Neural cell (in vitro differentiated cells): ENCODE measurements at regions not wholly inside any gene's neighbourhood (a gene's known extent, or its start where the extent isn't known, plus 50 kb on each side); places are given as distances from the start of the nearest gene placed in this dataset.

Experiments used
- H2AFZ ChIP-seq: fragments of 200-600, 300-800 bp; sonication (generic), shearing (Covaris generic); 2 replicates; pipeline ENCODE4 v1.6.0; 2014; ENCODE audit warnings: low read depth, mild to moderate bottlenecking, antibody characterized with exemption, low read length, moderate library complexity
- H3F3A ChIP-seq: fragments of 200-600 bp; shearing (Covaris generic); 2 replicates; pipeline ENCODE4 v1.6.1; 2016; ENCODE audit warnings: mild to moderate bottlenecking, moderate library complexity, mixed read lengths, antibody characterized with exemption, low read length; ENCODE audit not compliant: insufficient read depth, poor library complexity, severe bottlenecking
- H3K27ac ChIP-seq: fragments of 200-600, 300-800 bp; sonication (generic), shearing (Covaris generic); 2 replicates; pipeline ENCODE4 v1.5.1; 2014; ENCODE audit warnings: mild to moderate bottlenecking, low read length, moderate library complexity
- H3K27me3 ChIP-seq: fragments of 300-800, 200-600 bp; sonication (generic), shearing (Covaris generic); 2 replicates; pipeline ENCODE4 v1.6.0; 2014; ENCODE audit warnings: mild to moderate bottlenecking, low read depth, low read length, moderate library complexity; ENCODE audit not compliant: insufficient read depth
- H3K36me3 ChIP-seq: fragments of 300-800, 200-600 bp; sonication (generic), shearing (Covaris generic); 2 replicates; pipeline ENCODE4 v1.5.1; 2014; ENCODE audit warnings: mild to moderate bottlenecking, antibody characterized with exemption, low read length, moderate library complexity; ENCODE audit not compliant: insufficient read depth
- H3K4me2 ChIP-seq: fragments of 300-800, 200-600 bp; sonication (generic), shearing (Covaris generic); 2 replicates; pipeline ENCODE4 v1.6.0; 2014; ENCODE audit warnings: mild to moderate bottlenecking, low read length
- H3K4me3 ChIP-seq: fragments of 300-800, 200-600 bp; sonication (generic), shearing (Covaris generic); 2 replicates; pipeline ENCODE4 v1.5.1; 2014; ENCODE audit warnings: mild to moderate bottlenecking, low read length, moderate library complexity
- H3K79me2 ChIP-seq: fragments of 200-600 bp; shearing (Covaris generic); replicated peaks from 2 replicates; pipeline ENCODE4 v1.6.0; 2014; ENCODE audit warnings: mild to moderate bottlenecking, low read length, moderate library complexity; ENCODE audit not compliant: insufficient read depth
- H3K9ac ChIP-seq: fragments of 300-800, 200-600 bp; sonication (generic), shearing (Covaris generic); 2 replicates; pipeline ENCODE4 v1.6.1; 2016; ENCODE audit warnings: mild to moderate bottlenecking, low read length, mixed read lengths
- H3K9me2 ChIP-seq: fragments of 200-600 bp; shearing (Covaris generic); 2 replicates; pipeline ENCODE4 v1.6.1; 2016; ENCODE audit warnings: mild to moderate bottlenecking, low read length, mixed read lengths; ENCODE audit not compliant: insufficient read depth
- H3K9me3 ChIP-seq: fragments of 200-600, 300-800 bp; sonication (generic), shearing (Covaris generic); 2 replicates; pipeline ENCODE4 v1.6.1; 2016; ENCODE audit warnings: mild to moderate bottlenecking, mixed run types, low read length, moderate library complexity, mixed read lengths
- H4K20me1 ChIP-seq: fragments of 200-600 bp; shearing (Covaris generic); 2 replicates; pipeline ENCODE4 v1.6.1; 2016; ENCODE audit warnings: mild to moderate bottlenecking, mixed run types; ENCODE audit not compliant: insufficient read depth
- EP300 ChIP-seq: fragments of 450-650 bp; conservative IDR thresholded peaks from 2 replicates; pipeline ENCODE4 v1.6.1; 2014; ENCODE audit warnings: antibody characterized with exemption, mild to moderate bottlenecking, moderate library complexity; ENCODE audit not compliant: poor library complexity, severe bottlenecking
- EZH2 ChIP-seq: fragments of 200-600, 300-800 bp; shearing (Covaris generic), sonication (generic); IDR thresholded peaks from 2 replicates; pipeline ENCODE4 v1.6.1; 2014; ENCODE audit warnings: antibody characterized with exemption, low read length, borderline replicate concordance, mild to moderate bottlenecking; ENCODE audit not compliant: insufficient read depth, poor library complexity, severe bottlenecking
- MXI1 ChIP-seq: fragments of 450-650 bp; conservative IDR thresholded peaks from 2 replicates; pipeline ENCODE4 v1.6.1; 2014; ENCODE audit warnings: antibody characterized with exemption, mild to moderate bottlenecking; ENCODE audit not compliant: poor library complexity, severe bottlenecking
- POLR2AphosphoS5 ChIP-seq: IDR thresholded peaks from 2 replicates; pipeline ENCODE4 v1.6.1; 2012
- RAD21 ChIP-seq: fragments of 450-650 bp; conservative IDR thresholded peaks from 2 replicates; pipeline ENCODE4 v1.6.1; 2014; ENCODE audit warnings: antibody characterized with exemption, mild to moderate bottlenecking, moderate library complexity
- SMC3 ChIP-seq: fragments of 450-650 bp; conservative IDR thresholded peaks from 2 replicates; pipeline ENCODE4 v1.6.1; 2014; ENCODE audit warnings: antibody characterized with exemption, mild to moderate bottlenecking, moderate library complexity; ENCODE audit not compliant: poor library complexity
- TAF1 ChIP-seq: IDR thresholded peaks from 2 replicates; pipeline ENCODE4 v1.6.1; 2012; ENCODE audit warnings: low read depth
- TF ChIP-seq, protein P1 (sequence below): IDR thresholded peaks from 2 replicates; pipeline ENCODE4 v1.6.1; 2012; ENCODE audit warnings: borderline replicate concordance
- TF ChIP-seq, protein P2 (sequence below): fragments of 450-650 bp; IDR thresholded peaks from 2 replicates; pipeline ENCODE4 v1.5.1; 2014; ENCODE audit warnings: antibody characterized with exemption, mild to moderate bottlenecking, moderate library complexity; ENCODE audit not compliant: poor library complexity, severe bottlenecking

DNA sequence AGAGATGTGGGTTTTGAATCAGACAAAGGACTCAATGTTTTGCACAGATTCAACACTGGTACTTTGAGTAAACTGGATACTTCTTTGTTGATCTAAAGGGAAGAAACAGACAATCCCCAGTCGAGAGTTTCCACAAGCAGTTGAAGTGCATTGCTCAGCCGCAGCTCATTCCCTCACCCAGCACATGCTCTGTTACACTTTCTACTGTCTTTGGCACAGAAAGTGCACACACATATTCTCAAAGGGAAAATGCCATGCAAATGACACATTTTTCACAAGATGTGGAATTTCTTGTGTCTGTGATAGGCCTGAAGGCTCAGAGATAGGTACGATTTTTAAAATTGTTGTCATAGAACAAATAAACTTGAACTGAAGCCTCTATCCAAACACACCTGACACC lies 258.9 kb upstream of the TRIB2 start:
- no peaks in the 10 kb centered on the region for H3K36me3 ChIP-seq
- TF ChIP-seq POLR2AphosphoS5 (no peak), RAD21 (no peak), TAF1 (no peak), SMC3 (no peak), EZH2 (no peak), EP300 (no peak), MXI1 (no peak)
- TF ChIP-seq, protein P1, sequence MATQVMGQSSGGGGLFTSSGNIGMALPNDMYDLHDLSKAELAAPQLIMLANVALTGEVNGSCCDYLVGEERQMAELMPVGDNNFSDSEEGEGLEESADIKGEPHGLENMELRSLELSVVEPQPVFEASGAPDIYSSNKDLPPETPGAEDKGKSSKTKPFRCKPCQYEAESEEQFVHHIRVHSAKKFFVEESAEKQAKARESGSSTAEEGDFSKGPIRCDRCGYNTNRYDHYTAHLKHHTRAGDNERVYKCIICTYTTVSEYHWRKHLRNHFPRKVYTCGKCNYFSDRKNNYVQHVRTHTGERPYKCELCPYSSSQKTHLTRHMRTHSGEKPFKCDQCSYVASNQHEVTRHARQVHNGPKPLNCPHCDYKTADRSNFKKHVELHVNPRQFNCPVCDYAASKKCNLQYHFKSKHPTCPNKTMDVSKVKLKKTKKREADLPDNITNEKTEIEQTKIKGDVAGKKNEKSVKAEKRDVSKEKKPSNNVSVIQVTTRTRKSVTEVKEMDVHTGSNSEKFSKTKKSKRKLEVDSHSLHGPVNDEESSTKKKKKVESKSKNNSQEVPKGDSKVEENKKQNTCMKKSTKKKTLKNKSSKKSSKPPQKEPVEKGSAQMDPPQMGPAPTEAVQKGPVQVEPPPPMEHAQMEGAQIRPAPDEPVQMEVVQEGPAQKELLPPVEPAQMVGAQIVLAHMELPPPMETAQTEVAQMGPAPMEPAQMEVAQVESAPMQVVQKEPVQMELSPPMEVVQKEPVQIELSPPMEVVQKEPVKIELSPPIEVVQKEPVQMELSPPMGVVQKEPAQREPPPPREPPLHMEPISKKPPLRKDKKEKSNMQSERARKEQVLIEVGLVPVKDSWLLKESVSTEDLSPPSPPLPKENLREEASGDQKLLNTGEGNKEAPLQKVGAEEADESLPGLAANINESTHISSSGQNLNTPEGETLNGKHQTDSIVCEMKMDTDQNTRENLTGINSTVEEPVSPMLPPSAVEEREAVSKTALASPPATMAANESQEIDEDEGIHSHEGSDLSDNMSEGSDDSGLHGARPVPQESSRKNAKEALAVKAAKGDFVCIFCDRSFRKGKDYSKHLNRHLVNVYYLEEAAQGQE = no peak
- TF ChIP-seq, protein P2, sequence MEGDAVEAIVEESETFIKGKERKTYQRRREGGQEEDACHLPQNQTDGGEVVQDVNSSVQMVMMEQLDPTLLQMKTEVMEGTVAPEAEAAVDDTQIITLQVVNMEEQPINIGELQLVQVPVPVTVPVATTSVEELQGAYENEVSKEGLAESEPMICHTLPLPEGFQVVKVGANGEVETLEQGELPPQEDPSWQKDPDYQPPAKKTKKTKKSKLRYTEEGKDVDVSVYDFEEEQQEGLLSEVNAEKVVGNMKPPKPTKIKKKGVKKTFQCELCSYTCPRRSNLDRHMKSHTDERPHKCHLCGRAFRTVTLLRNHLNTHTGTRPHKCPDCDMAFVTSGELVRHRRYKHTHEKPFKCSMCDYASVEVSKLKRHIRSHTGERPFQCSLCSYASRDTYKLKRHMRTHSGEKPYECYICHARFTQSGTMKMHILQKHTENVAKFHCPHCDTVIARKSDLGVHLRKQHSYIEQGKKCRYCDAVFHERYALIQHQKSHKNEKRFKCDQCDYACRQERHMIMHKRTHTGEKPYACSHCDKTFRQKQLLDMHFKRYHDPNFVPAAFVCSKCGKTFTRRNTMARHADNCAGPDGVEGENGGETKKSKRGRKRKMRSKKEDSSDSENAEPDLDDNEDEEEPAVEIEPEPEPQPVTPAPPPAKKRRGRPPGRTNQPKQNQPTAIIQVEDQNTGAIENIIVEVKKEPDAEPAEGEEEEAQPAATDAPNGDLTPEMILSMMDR = no peak
- H3F3A ChIP-seq = no peaks in the 10 kb centered on the region
- H3K27me3 ChIP-seq = no peaks in the 10 kb centered on the region
- no peak overlapping the region for H3K4me3 ChIP-seq
- no peak overlapping the region for H3K9ac ChIP-seq
- no peak overlapping the region for H2AFZ ChIP-seq
- no peaks in the 10 kb centered on the region for H3K9me2 ChIP-seq
- H4K20me1 ChIP-seq = no peaks in the 10 kb centered on the region
- no peaks in the 10 kb centered on the region for H3K79me2 ChIP-seq
- H3K9me3 ChIP-seq = no peaks in the 10 kb centered on the region
- H3K27ac ChIP-seq = no peak overlapping the region
- H3K4me2 ChIP-seq = no peak overlapping the region

GRCh38 chr2:12463189-12463588 lies 253.5 kb upstream of the TRIB2 start:
- H3F3A ChIP-seq = no peaks in the 10 kb centered on the region
- no peaks in the 10 kb centered on the region for H3K9me3 ChIP-seq
- H3K9ac ChIP-seq = no peak overlapping the region
- H3K27ac ChIP-seq = no peak overlapping the region
- H4K20me1 ChIP-seq = no peaks in the 10 kb centered on the region
- H3K27me3 ChIP-seq = no peaks in the 10 kb centered on the region
- no peaks in the 10 kb centered on the region for H3K36me3 ChIP-seq
- TF ChIP-seq, protein P1 = no peak
- TF ChIP-seq TAF1 (no peak), EZH2 (no peak), RAD21 (no peak), SMC3 (no peak), MXI1 (no peak), POLR2AphosphoS5 (no peak), EP300 (no peak)
- TF ChIP-seq, protein P2 = no peak
- H3K79me2 ChIP-seq = no peaks in the 10 kb centered on the region
- no peak overlapping the region for H3K4me3 ChIP-seq
- H3K9me2 ChIP-seq = no peaks in the 10 kb centered on the region
- H2AFZ ChIP-seq = no peak overlapping the region
- no peak overlapping the region for H3K4me2 ChIP-seq
